ENCODE measurements at regions not wholly inside any gene's neighbourhood (a gene's known extent, or its start where the extent isn't known, plus 50 kb on each side); places are given as distances from the start of the nearest gene placed in this dataset.

GRCh38 chr22:49181942-49182341 lies 645.7 kb downstream of the BRD1 start:
- no peak for DNase-seq (ENCODE audit: low spot score)

DNA sequence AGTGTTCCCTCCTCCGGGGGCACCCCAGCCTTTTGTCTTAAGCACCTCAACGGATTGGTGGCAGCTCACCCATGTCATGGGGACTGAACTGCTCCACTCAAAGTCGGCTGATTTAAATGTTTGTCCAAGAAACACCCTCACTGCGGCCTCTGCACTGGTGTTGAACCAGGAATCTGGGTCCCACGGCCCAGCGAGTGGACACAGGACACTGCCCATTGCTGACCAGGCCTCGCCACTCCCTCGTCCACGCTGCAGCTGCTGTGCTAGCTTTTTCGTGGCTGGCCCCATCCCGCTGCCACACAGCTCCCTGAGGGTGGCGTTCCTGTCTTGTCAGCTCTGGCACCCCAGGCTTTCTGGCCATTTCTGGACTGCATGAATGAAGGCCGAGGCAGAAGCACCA lies 646.2 kb downstream of the BRD1 start:
- DNase-seq (ENCODE audit: low spot score), result no peak

- DNase-seq (ENCODE audit: low spot score), result no peak
Observed at GRCh38 chr22:49180683-49181024, 647.0 kb downstream of the BRD1 start.

GRCh38 chr22:49179886-49180682 lies 647.6 kb downstream of the BRD1 start:
- no peak for DNase-seq (ENCODE audit: low spot score)

- DNase-seq (ENCODE audit: low spot score), result no peak
Observed at GRCh38 chr22:49179175-49179574, 648.5 kb downstream of the BRD1 start.

GRCh38 chr22:49178246-49179005 lies 649.2 kb downstream of the BRD1 start:
- DNase-seq (ENCODE audit: low spot score), result no peak

- DNase-seq (ENCODE audit: low spot score), result no peak
Observed at GRCh38 chr22:49177666-49178065, 650.0 kb downstream of the BRD1 start.

DNA sequence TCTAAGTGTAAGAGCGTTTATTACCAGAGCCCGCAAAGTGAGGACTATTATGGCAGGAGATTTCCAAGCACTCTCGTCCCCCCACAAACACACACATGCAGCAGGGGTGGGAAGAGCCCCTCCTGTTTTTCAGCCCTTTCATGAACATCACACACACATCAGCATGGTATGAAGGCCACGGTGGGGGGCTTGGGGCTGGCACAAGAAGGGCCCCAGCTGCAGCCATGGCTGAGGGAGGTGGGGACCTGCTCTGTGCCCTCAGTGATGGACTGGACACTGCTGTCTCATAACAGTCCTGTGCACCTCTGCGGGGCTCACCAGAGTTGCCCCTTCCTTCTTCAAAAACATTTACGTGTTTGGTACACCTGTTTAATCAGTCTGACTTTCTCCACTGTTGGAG lies 650.7 kb downstream of the BRD1 start:
- no peak for DNase-seq (ENCODE audit: low spot score)

DNA sequence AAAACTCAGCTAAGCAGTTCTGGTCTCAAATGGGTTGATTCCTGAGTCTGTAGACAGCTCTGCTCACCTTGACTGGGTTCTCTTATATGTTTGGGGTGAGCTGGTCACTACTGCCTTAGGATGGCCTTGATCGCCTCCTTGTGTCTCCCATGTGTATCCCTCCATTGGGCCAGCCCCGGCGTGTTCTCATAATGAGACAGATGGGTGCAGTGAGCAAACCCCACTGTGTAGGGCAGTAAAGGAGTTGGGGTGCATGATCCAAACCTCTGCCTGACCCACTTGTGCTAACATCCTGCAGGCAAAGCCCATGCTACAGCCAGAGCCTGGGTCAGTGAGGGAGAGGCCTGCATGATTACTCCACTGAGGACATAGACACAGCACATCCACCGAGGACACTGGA lies 657.6 kb downstream of the BRD1 start:
- DNase-seq (ENCODE audit: low spot score), result no peak

DNA sequence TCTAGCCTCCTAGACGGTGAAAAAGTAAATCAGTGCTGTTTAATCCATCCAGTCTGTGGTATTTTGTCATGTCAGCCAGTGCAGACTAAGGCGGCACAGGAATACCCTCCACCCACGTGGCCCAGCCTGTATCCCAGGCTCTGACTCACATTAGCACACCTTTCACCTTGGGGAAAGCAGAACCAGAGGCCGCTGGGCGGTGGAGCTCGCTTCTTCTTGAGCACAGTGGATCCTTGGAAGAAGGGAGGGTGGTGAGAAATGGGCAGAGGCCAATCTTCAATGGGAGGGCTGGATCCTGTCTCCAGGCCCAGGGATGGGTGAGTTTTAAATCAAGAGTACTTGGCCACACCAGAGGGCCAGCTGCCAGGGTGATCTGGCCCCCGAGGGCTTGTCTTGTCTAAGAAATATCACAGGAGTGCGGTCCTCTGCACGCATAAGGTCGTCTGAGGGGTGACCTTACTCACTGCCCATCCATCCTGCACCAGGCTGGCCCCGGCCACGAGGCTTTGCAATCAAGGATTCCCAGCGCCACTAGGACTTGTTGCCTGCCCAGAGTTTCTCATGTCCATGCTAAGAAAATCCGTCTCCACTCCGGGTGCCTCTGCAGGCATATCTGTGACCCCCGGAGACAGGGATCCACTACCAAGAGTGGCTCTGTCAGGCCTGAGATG lies 658.5 kb downstream of the BRD1 start:
- DNase-seq (ENCODE audit: low spot score), result no peak

DNA sequence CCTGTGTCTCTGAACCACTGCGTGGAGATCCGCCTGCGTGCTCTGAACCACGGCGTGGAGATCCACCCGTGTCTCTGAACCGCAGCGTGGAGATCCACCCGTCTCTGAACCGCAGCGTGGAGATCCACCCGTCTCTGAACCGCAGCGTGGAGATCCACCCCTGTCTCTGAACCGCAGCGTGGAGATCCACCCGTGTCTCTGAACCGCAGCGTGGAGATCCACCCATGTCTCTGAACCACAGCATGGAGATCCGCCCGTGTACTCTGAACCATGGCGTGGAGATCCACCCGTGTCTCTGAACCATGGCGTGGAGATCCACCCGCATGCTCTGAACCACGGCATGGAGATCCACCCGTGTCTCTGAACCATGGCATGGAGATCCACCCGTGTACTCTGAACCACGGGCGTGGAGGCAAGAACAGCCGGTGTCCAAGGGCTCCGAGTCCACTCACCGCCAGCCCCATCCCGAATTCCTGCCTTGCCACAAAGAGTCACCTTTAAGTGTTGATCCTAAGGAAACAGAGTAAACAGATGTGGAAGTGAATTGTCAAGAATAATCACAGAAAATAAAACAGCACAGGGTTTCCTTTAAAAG lies 659.4 kb downstream of the BRD1 start:
- no peak for DNase-seq (ENCODE audit: low spot score)

- DNase-seq (ENCODE audit: low spot score), result no peak
Observed at GRCh38 chr22:49166746-49167145, 660.9 kb downstream of the BRD1 start.

GRCh38 chr22:49166211-49166610 lies 661.5 kb downstream of the BRD1 start:
- no peak for DNase-seq (ENCODE audit: low spot score)

DNA sequence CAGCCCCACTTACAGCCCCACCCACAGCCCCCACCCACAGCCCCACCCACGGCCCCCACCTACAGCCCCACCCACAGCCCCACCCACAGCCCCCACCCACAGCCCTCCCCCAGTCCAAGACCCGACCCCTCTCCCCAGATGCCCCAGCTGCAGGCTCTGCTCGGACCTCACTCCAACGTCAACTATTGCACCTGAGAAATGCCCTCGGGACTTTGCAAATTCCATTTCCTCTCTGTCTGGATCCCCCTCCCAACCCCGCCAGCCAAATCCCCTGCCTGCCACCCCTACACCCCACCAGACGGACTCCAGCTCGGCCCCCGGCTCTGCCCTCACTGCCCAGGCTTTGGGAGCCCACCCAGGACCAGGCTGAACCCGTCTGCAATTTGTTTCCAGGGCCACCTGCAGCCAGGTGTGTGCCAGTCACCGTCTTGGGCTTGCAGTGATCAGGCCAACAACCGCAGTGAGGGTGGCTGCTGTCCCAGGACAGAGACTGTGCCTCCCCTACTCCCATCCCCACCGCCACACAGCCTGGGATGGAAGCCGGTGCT lies 662.8 kb downstream of the BRD1 start:
- DNase-seq (ENCODE audit: low spot score), result no peak

DNA sequence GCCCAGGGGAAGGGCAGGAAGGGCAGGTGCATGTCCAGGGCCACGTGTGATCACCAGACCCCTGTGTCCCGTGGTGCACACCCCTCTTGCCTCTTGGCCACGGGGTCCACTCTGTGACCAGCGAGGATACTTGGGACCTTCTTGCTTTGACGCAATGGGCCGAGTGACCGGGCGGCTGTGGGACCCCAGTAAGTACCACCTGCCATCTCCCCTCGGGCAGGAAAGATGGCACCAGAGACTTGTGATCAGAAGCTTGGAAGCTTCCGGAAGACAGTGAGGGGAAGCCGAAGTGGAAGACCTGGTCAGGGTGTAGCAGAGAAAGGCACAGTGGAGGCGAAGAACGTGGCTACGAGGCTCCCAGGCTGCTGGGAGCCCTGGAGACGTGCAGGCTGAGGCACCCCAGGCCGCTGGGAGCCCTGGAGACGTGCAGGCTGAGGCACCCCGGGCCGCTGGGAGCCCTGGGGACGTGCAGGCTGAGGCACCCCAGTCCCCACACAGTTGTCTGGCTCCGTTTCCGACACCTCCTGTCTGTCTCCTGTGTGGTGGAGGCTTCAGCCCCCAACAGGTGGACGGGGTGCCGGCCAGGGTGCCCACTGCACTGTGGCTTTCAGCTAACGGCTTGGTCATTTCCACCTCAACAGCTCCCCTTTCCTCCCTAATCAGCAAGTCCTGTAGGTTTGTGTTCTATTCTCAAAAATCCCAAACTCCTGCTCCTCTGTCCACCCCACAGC lies 663.5 kb downstream of the BRD1 start:
- no peak for DNase-seq (ENCODE audit: low spot score)

DNA sequence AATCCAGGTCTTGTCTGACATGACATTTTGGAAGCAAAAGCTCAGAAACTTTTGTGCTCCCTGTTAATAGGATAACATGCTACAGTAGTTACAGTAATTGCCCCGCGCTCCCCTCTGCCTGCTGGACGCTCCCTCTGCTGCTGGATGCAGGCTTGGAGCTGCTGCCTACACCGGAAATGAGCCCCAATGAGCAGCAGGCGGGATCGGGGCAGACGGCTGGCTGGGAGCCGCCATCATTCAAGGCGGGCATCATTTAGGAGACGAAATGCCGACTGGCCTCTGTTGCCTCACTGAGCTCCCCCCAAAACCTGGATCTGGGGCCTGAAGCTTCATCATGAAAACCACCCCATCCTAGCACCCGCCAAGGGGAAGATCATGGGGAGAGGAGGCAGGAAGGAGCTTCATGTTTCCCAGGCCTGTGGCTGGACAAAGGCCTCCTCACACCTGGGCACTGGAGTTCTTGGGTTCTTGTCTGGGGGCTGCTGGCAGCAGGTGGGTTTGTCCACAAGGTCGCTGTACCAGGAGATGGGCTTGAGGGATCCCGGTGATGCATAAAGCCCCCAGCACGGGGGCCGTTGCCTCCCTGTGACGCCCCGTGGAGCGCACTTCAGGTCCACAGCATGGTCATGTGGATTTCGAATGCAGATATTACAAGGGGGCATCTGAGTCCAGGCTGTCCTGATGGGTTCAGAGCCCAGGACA lies 664.3 kb downstream of the BRD1 start:
- DNase-seq (ENCODE audit: low spot score), result no peak

- no peak for DNase-seq (ENCODE audit: low spot score)
Observed at GRCh38 chr22:49162841-49163240, 664.8 kb downstream of the BRD1 start.

GRCh38 chr22:49161002-49161850 lies 666.4 kb downstream of the BRD1 start:
- DNase-seq (ENCODE audit: low spot score), result no peak

- no peak for DNase-seq (ENCODE audit: low spot score)
Observed at GRCh38 chr22:49160261-49161001, 667.2 kb downstream of the BRD1 start.

All from H4 (cell line).